GM21447 (cell line): ENCODE measurements at regions not wholly inside any gene's neighbourhood (a gene's known extent, or its start where the extent isn't known, plus 50 kb on each side); places are given as distances from the start of the nearest gene placed in this dataset.

ENCODE experiments used
- ATAC-seq: cut with Tn5 transposase; IDR thresholded peaks from one replicate; pipeline ENCODE4 v1.9.1; 2021; ENCODE audit not compliant: unreplicated experiment

GRCh38 chrX:20884565-20884964 is 489.7 kb upstream of the CNKSR2 start:
- ATAC-seq = no peak

- no peak for ATAC-seq
Observed at GRCh38 chrX:20863649-20864048, 510.6 kb upstream of the CNKSR2 start.

GRCh38 chrX:20861113-20861512 is 513.1 kb upstream of the CNKSR2 start:
- no peak for ATAC-seq

- no peak for ATAC-seq
Observed at GRCh38 chrX:20857746-20858145, 516.5 kb upstream of the CNKSR2 start.

GRCh38 chrX:20838477-20838876 is 535.7 kb upstream of the CNKSR2 start:
- no peak for ATAC-seq

GRCh38 chrX:20829665-20830491 is 544.3 kb upstream of the CNKSR2 start:
- no peak for ATAC-seq

- no peak for ATAC-seq
Observed at GRCh38 chrX:20825984-20826383, 548.2 kb upstream of the CNKSR2 start.

GRCh38 chrX:20803971-20804370 is 537.3 kb upstream of the RPS6KA3 start:
- no peak for ATAC-seq

GRCh38 chrX:20802036-20802435 is 535.3 kb upstream of the RPS6KA3 start:
- no peak for ATAC-seq

GRCh38 chrX:20796450-20796849 is 529.7 kb upstream of the RPS6KA3 start:
- no peak for ATAC-seq

GRCh38 chrX:20789103-20789502 is 522.4 kb upstream of the RPS6KA3 start:
- ATAC-seq = no peak

- ATAC-seq = no peak
Observed at GRCh38 chrX:20767346-20767745, 500.6 kb upstream of the RPS6KA3 start.

- ATAC-seq = no peak
Observed at GRCh38 chrX:20756585-20756984, 489.9 kb upstream of the RPS6KA3 start.

- no peak for ATAC-seq
Observed at GRCh38 chrX:20753076-20753475, 486.4 kb upstream of the RPS6KA3 start.

- ATAC-seq = no peak
Observed at GRCh38 chrX:20746690-20747089, 480.0 kb upstream of the RPS6KA3 start.

GRCh38 chrX:20743046-20743445 is 476.3 kb upstream of the RPS6KA3 start:
- ATAC-seq = no peak

GRCh38 chrX:20742106-20742505 is 475.4 kb upstream of the RPS6KA3 start:
- ATAC-seq = no peak

GRCh38 chrX:20740443-20740842 is 473.7 kb upstream of the RPS6KA3 start:
- no peak for ATAC-seq

- no peak for ATAC-seq
Observed at GRCh38 chrX:20739038-20739745, 472.5 kb upstream of the RPS6KA3 start.

- ATAC-seq = no peak
Observed at GRCh38 chrX:20729416-20729815, 462.7 kb upstream of the RPS6KA3 start.

GRCh38 chrX:20727447-20727846 is 460.7 kb upstream of the RPS6KA3 start:
- no peak for ATAC-seq

GRCh38 chrX:20720954-20721626 is 454.4 kb upstream of the RPS6KA3 start:
- no peak for ATAC-seq
